Stomach (tissue), 8 donors: ENCODE measurements at regions not wholly inside any gene's neighbourhood (a gene's known extent, or its start where the extent isn't known, plus 50 kb on each side); places are given as distances from the start of the nearest gene placed in this dataset.

Source experiments
- DNase-seq, 2 donors: peaks; one replicate each; pipeline versions ENCODE4 v3.0.0 to v3.0.0-alpha.2; 2013 to 2019
- H3K27ac ChIP-seq, 5 donors: fragments of 200-600 bp in 4 of 5; sonication (generic) in 4 of 5; one replicate each; pipeline ENCODE4 v1.5.1; 2013 to 2019; ENCODE audit warnings: mild to moderate bottlenecking in 1 of 5, moderate library complexity in 1 of 5
- H3K27me3 ChIP-seq, 3 donors: fragments of 200-600 bp; sonication (generic); one replicate each; pipeline ENCODE4 v1.5.1; 2017 to 2019; ENCODE audit warnings: mixed run types in 1 of 3
- H3K36me3 ChIP-seq, 4 donors: fragments of 200-600 bp; sonication (generic); 1 replicate in 3 of 4; 2 replicates in 1 of 4; pipeline ENCODE4 v1.5.1; 2016 to 2019
- H3K4me1 ChIP-seq, 4 donors: fragments of 200-600 bp; sonication (generic); one replicate each; pipeline ENCODE4 v1.5.1; 2016 to 2019
- H3K4me3 ChIP-seq, 4 donors: fragments of 200-600 bp; sonication (generic) in 3 of 4; one replicate each; pipeline ENCODE4 v1.5.1; 2016 to 2019; ENCODE audit warnings: mild to moderate bottlenecking in 1 of 4
- H3K9me3 ChIP-seq, 4 donors: fragments of 200-600 bp; sonication (generic); one replicate each; pipeline ENCODE4 v1.5.1; 2016 to 2019
- EP300 ChIP-seq: sonication (generic); formaldehyde crosslinking; IDR thresholded peaks from one replicate; pipeline ENCODE4 v1.6.1; 2017; ENCODE audit warnings: antibody characterized with exemption
- POLR2A ChIP-seq, 4 donors: fragments of 450-650 bp; IDR thresholded peaks; one replicate each; pipeline ENCODE4 v1.6.1; 2016; ENCODE audit warnings: antibody characterized with exemption in 4 of 4, control low read depth in 2 of 4, mild to moderate bottlenecking in 1 of 4, moderate library complexity in 1 of 4
- POLR2AphosphoS5 ChIP-seq, 3 donors: sonication (generic); formaldehyde crosslinking; IDR thresholded peaks; one replicate each; pipeline ENCODE4 v1.6.1; 2016; ENCODE audit warnings: antibody characterized with exemption in 3 of 3
- WGBS, 5 donors: extraction: QIAGEN DNeasy Blood & Tissue Kit in 3 of 5; methylation state at CpG; one replicate each; pipeline versions ENCODE4 v1.1.5 to v1.1.7; 2013 to 2018; 5-methylcytosine and 5-hydroxymethylcytosine counted together
- intact Hi-C: fragments of 100-400 bp; cut with DNase I; formaldehyde crosslinking; loops from one replicate; pipeline ENCODE4 v1.15.1; 2023; ENCODE audit warnings: low total_unique reads
- TF ChIP-seq, protein P1 (sequence below), 7 experiments: fragments of 450-650 bp in 4 of 7; fragments of 200-600 bp in 3 of 7; sonication (generic) in 3 of 7; IDR thresholded peaks; one replicate each; pipeline ENCODE4 v1.5.1; 2016 to 2019; ENCODE audit warnings: antibody characterized with exemption in 7 of 7, control low read depth in 2 of 7, mild to moderate bottlenecking in 1 of 7
- donor health status: healthy with polysubstance abuse.
- donor health status: Bipolar disorder and iron deficiency.
- donor health status: healthy.

DNA sequence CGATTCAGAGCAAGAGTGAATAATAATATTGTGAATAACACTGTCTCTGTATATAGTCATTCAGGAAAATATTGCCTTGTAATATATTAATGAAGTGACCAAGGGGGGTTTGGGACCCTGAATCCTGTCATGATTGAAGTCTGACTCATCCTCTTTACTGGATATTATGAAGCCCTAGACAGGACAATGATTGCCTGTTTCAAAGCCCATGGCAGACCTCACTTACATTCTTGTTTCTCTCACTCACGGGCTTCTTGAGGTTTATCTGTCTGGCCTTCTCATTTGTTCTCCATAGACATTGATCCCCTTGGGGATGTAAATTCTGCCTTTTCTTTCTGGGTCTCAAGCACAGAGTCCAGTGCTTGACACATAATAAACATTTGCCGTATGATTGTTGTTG, 449.3 kb upstream of the THRB start:
- WGBS, 5 donors = 84 to 89% (median 85%) methylated on average over 3 of the region's 3 CpGs
- no peak overlapping the region for H3K4me3 ChIP-seq
- intact Hi-C loops = no loop called here
- H3K9me3 ChIP-seq = no peaks in the 10 kb centered on the region
- no peak for DNase-seq
- H3K27ac ChIP-seq = no peak overlapping the region
- no peaks in the 10 kb centered on the region for H3K4me1 ChIP-seq
- TF ChIP-seq, protein P1, sequence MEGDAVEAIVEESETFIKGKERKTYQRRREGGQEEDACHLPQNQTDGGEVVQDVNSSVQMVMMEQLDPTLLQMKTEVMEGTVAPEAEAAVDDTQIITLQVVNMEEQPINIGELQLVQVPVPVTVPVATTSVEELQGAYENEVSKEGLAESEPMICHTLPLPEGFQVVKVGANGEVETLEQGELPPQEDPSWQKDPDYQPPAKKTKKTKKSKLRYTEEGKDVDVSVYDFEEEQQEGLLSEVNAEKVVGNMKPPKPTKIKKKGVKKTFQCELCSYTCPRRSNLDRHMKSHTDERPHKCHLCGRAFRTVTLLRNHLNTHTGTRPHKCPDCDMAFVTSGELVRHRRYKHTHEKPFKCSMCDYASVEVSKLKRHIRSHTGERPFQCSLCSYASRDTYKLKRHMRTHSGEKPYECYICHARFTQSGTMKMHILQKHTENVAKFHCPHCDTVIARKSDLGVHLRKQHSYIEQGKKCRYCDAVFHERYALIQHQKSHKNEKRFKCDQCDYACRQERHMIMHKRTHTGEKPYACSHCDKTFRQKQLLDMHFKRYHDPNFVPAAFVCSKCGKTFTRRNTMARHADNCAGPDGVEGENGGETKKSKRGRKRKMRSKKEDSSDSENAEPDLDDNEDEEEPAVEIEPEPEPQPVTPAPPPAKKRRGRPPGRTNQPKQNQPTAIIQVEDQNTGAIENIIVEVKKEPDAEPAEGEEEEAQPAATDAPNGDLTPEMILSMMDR (IDR thresholded peaks at IDR 0.05) = no peak
- no peak for TF ChIP-seq POLR2A (IDR thresholded peaks at IDR 0.05)
- no peak for TF ChIP-seq EP300
- TF ChIP-seq POLR2AphosphoS5 (IDR thresholded peaks at IDR 0.05) = no peak
- H3K27me3 ChIP-seq = no peaks in the 10 kb centered on the region
- H3K36me3 ChIP-seq = no peaks in the 10 kb centered on the region

DNA sequence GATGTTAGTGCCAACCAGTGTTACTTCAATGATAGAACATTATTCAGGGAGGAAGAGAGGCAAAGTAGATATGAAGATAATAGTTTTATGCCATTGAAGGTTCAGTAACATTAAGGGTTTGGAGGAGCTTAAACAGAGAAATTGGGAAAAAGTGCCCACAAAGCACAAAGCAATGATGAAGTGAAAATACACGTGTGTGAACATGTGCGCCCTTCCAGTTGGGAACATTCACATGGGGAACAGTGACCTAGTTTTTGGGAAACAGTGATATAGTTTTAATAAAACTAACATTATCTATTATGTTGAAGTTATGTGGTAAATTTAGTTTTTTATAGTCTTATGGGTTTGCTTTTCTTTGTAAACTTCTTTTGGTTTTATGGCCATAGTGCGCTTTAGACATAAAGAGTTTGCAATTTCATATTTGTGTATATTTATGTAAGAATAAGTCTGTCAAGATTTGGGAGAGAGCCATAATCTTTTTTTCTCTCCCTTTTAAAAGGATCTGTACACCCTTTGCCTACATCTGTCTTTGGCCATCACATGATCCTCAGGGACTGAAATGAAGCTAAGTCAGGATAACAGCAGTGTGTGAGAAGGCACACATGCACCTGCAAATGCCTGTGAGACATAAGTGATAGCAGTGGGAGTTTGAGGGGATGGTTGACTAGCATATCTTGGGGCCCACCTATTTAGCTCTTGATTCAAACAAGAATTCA, 450.3 kb upstream of the THRB start:
- Histone ChIP-seq H3K36me3 (no peaks in the 10 kb centered on the region), H3K4me3 (no peak overlapping the region), H3K27me3 (no peaks in the 10 kb centered on the region), H3K27ac (no peak overlapping the region), H3K9me3 (no peaks in the 10 kb centered on the region), H3K4me1 (no peaks in the 10 kb centered on the region)
- intact Hi-C loops = no loop called here
- WGBS, 5 donors = 91 to 96% (median 94%) methylated on average over 3 of the region's 3 CpGs
- TF ChIP-seq POLR2A (IDR thresholded peaks at IDR 0.05) (no peak), EP300 (no peak), POLR2AphosphoS5 (IDR thresholded peaks at IDR 0.05) (no peak)
- TF ChIP-seq, protein P1 (IDR thresholded peaks at IDR 0.05) = no peak
- no peak for DNase-seq

DNA sequence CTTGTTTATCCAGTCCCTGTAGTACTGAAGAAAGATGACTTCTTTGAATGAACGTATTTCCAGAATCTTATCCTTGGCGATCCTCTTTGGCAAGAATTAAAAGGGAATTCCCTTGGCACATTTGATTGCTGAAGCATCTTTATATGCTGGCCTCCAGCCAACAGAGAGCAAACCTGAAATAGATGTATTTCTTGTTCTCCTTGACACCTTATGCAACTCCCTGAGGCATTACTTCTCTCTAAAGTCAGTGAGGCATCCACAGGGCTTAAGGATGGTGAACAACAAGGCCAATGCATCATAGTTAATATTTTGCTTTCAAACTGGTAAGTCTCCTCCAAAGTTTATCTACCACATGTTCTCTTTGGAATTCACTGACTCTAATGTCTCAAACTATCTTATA, 450.9 kb upstream of the THRB start:
- WGBS, 5 donors = 62 to 85% (median 79%) methylated on average over 2 of the region's 2 CpGs
- TF ChIP-seq EP300 = no peak
- TF ChIP-seq POLR2A (IDR thresholded peaks at IDR 0.05) = no peak
- TF ChIP-seq POLR2AphosphoS5 (IDR thresholded peaks at IDR 0.05) = no peak
- TF ChIP-seq, protein P1 (IDR thresholded peaks at IDR 0.05) = no peak
- Histone ChIP-seq H3K27ac (no peak overlapping the region), H3K4me3 (no peak overlapping the region), H3K9me3 (no peaks in the 10 kb centered on the region), H3K27me3 (no peaks in the 10 kb centered on the region), H3K4me1 (no peaks in the 10 kb centered on the region), H3K36me3 (no peaks in the 10 kb centered on the region)
- intact Hi-C loops = no loop called here
- DNase-seq = no peak

DNA sequence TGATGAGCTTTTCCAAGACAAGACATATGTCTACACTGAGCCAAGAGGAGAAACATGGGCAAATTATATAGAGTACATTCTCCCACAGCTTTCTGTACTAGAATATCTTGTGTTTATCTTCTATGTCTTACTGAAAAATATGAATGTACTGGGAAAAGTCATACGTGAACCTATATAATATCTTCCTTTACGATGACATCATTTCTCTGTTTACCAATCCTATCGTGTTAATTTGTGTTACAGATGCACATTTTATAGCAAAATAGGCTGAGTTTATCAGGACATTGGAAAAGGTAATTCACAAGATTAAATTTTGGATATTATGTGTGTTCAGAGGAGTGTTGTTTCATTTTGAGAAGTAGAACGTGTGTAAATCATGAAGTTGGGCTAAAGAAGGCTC, 452.5 kb upstream of the THRB start:
- intact Hi-C loops = no loop called here
- no peaks in the 10 kb centered on the region for H3K36me3 ChIP-seq
- H3K4me1 ChIP-seq = no peaks in the 10 kb centered on the region
- H3K27ac ChIP-seq = no peak overlapping the region
- 78 to 89% (median 80%) methylated on average over 4 of the region's 4 CpGs for WGBS, 5 donors
- no peak for TF ChIP-seq POLR2A (IDR thresholded peaks at IDR 0.05)
- TF ChIP-seq POLR2AphosphoS5 (IDR thresholded peaks at IDR 0.05) = no peak
- TF ChIP-seq EP300 = no peak
- TF ChIP-seq, protein P1 (IDR thresholded peaks at IDR 0.05) = no peak
- no peaks in the 10 kb centered on the region for H3K27me3 ChIP-seq
- no peaks in the 10 kb centered on the region for H3K9me3 ChIP-seq
- H3K4me3 ChIP-seq = no peak overlapping the region
- DNase-seq = no peak
